ENCODE measurements at regions not wholly inside any gene's neighbourhood (a gene's known extent, or its start where the extent isn't known, plus 50 kb on each side); places are given as distances from the start of the nearest gene placed in this dataset.

- peaks cover 3% of the 10 kb centered on the region for H3K9me3 Mint-ChIP-seq
- H3K4me1 Mint-ChIP-seq: peaks cover 25% of the 10 kb centered on the region
- no peak for TF ChIP-seq CTCF (conservative IDR thresholded peaks at IDR 0.05)
- H3K27me3 Mint-ChIP-seq (ENCODE audit: low read depth): no peaks in the 10 kb centered on the region
- no peak overlapping the region for H3K4me3 Mint-ChIP-seq
- H3K36me3 Mint-ChIP-seq (ENCODE audit: low read depth): peaks cover 2% of the 10 kb centered on the region
- DNase-seq (ENCODE audit: low read depth, low spot score): no peak
- H3K27ac Mint-ChIP-seq (ENCODE audit: unreplicated experiment): peak overlapping the region; percentile 82
Observed at GRCh38 chr2:223537651-223538601, 64.2 kb downstream of the SCG2 start.

- Mint-ChIP-seq H3K36me3 (ENCODE audit: low read depth) (peaks cover 2% of the 10 kb centered on the region), H3K4me1 (peaks cover 25% of the 10 kb centered on the region), H3K27me3 (ENCODE audit: low read depth) (no peaks in the 10 kb centered on the region), H3K4me3 (peak overlapping the region; percentile 16), H3K27ac (ENCODE audit: unreplicated experiment) (peak overlapping the region; percentile 63), H3K9me3 (peaks cover 3% of the 10 kb centered on the region)
- no peak for DNase-seq (ENCODE audit: low read depth, low spot score)
- TF ChIP-seq CTCF (conservative IDR thresholded peaks at IDR 0.05): no peak
Observed at GRCh38 chr2:223538920-223539440, 63.2 kb downstream of the SCG2 start.

- Mint-ChIP-seq H3K36me3 (ENCODE audit: low read depth) (peaks cover under 1% of the 10 kb centered on the region), H3K9me3 (peaks cover 3% of the 10 kb centered on the region), H3K4me1 (peaks cover 35% of the 10 kb centered on the region), H3K27ac (ENCODE audit: unreplicated experiment) (no peak overlapping the region), H3K4me3 (no peak overlapping the region), H3K27me3 (ENCODE audit: low read depth) (no peaks in the 10 kb centered on the region)
- no peak for TF ChIP-seq CTCF (conservative IDR thresholded peaks at IDR 0.05)
- no peak for DNase-seq (ENCODE audit: low read depth, low spot score)
Observed at GRCh38 chr2:223541546-223541945, 60.6 kb downstream of the SCG2 start.

GRCh38 chr2:223542501-223542900, 59.7 kb downstream of the SCG2 start:
- Mint-ChIP-seq H3K27ac (ENCODE audit: unreplicated experiment) (no peak overlapping the region), H3K27me3 (ENCODE audit: low read depth) (no peaks in the 10 kb centered on the region), H3K36me3 (ENCODE audit: low read depth) (no peaks in the 10 kb centered on the region), H3K4me1 (peaks cover 42% of the 10 kb centered on the region), H3K9me3 (no peaks in the 10 kb centered on the region), H3K4me3 (no peak overlapping the region)
- TF ChIP-seq CTCF (conservative IDR thresholded peaks at IDR 0.05): no peak
- DNase-seq (ENCODE audit: low read depth, low spot score): no peak

GRCh38 chr2:223545406-223545805, 56.8 kb downstream of the SCG2 start:
- Mint-ChIP-seq H3K4me1 (peaks cover 39% of the 10 kb centered on the region), H3K4me3 (no peak overlapping the region), H3K27me3 (ENCODE audit: low read depth) (no peaks in the 10 kb centered on the region), H3K36me3 (ENCODE audit: low read depth) (no peaks in the 10 kb centered on the region), H3K9me3 (no peaks in the 10 kb centered on the region), H3K27ac (ENCODE audit: unreplicated experiment) (no peak overlapping the region)
- DNase-seq (ENCODE audit: low read depth, low spot score): no peak
- no peak for TF ChIP-seq CTCF (conservative IDR thresholded peaks at IDR 0.05)

Data from neural crest cell (in vitro differentiated cells).